ENCODE measurements at regions not wholly inside any gene's neighbourhood (a gene's known extent, or its start where the extent isn't known, plus 50 kb on each side); places are given as distances from the start of the nearest gene placed in this dataset.

- TF ChIP-seq CTCF (IDR thresholded peaks at IDR 0.05; ENCODE audit: low read depth, low read length, missing input control) (no peak), SP1 (IDR thresholded peaks at IDR 0.05) (no peak)
These were observed 118.0 kb upstream of the RIMS1 start for GRCh38 chr6:71768356-71768755.

All from liver (tissue), 3 donors.